Activated CD4-positive, alpha-beta T cell treated with anti-CD3 and anti-CD28 coated beads for 24 hours (primary cell): ENCODE measurements at regions not wholly inside any gene's neighbourhood (a gene's known extent, or its start where the extent isn't known, plus 50 kb on each side); places are given as distances from the start of the nearest gene placed in this dataset.
"Not testable (repeated sequence)": the region's sequence is repeated elsewhere in the genome, so short reads cannot be mapped to it uniquely, and the experiment has no call there.

Experiments used
- DNase-seq, 2 donors: peaks; one replicate each; pipeline ENCODE4 v3.0.0-alpha.2; 2020; ENCODE audit warnings: low read depth in 2 of 2

GRCh38 chr3:82509106-82509842 is 747.8 kb upstream of the GBE1 start:
- DNase-seq, result no peak

GRCh38 chr3:82506204-82506603 is 744.8 kb upstream of the GBE1 start:
- DNase-seq, result no peak

- DNase-seq, result no peak
Measured at GRCh38 chr3:82505079-82505756, 743.8 kb upstream of the GBE1 start.

GRCh38 chr3:82498186-82498585 is 736.7 kb upstream of the GBE1 start:
- DNase-seq, result no peak

GRCh38 chr3:82496890-82497560 is 735.6 kb upstream of the GBE1 start:
- no peak for DNase-seq

GRCh38 chr3:82495655-82496054 is 734.2 kb upstream of the GBE1 start:
- no peak for DNase-seq

- no peak for DNase-seq
Measured at GRCh38 chr3:82494977-82495489, 733.6 kb upstream of the GBE1 start.

- no peak for DNase-seq
Measured at GRCh38 chr3:82493858-82494257, 732.4 kb upstream of the GBE1 start.

GRCh38 chr3:82475306-82475705 is 713.9 kb upstream of the GBE1 start:
- DNase-seq, result no peak

- no peak for DNase-seq
Measured at GRCh38 chr3:82474711-82475110, 713.3 kb upstream of the GBE1 start.

- DNase-seq, result no peak
Measured at GRCh38 chr3:82473864-82474541, 712.6 kb upstream of the GBE1 start.

- DNase-seq, result no peak
Measured at GRCh38 chr3:82467051-82467450, 705.6 kb upstream of the GBE1 start.

GRCh38 chr3:82462977-82463376 is 701.5 kb upstream of the GBE1 start:
- no peak for DNase-seq

- DNase-seq, result no peak
Measured at GRCh38 chr3:82461049-82461889, 699.8 kb upstream of the GBE1 start.

GRCh38 chr3:82448320-82448719 is 686.9 kb upstream of the GBE1 start:
- no peak for DNase-seq

GRCh38 chr3:82428821-82429220 is 667.4 kb upstream of the GBE1 start:
- not testable (repeated sequence) for DNase-seq

- no peak for DNase-seq
Measured at GRCh38 chr3:82424031-82424339, 662.5 kb upstream of the GBE1 start.

- no peak for DNase-seq
Measured at GRCh38 chr3:82423268-82424030, 662.0 kb upstream of the GBE1 start.

- no peak for DNase-seq
Measured at GRCh38 chr3:82416830-82417229, 655.4 kb upstream of the GBE1 start.

- DNase-seq, result no peak
Measured at GRCh38 chr3:82416349-82416748, 654.9 kb upstream of the GBE1 start.

GRCh38 chr3:82413171-82413570 is 651.7 kb upstream of the GBE1 start:
- no peak for DNase-seq
